HEK293 (cell line): ENCODE measurements at regions not wholly inside any gene's neighbourhood (a gene's known extent, or its start where the extent isn't known, plus 50 kb on each side); places are given as distances from the start of the nearest gene placed in this dataset.

Experiments used
- CTCF ChIP-seq: fragments of 450-650 bp; formaldehyde crosslinking; IDR thresholded peaks from 2 replicates; pipeline ENCODE4 v1.5.1; 2016; ENCODE audit warnings: missing biosample characterization, missing genetic modification characterization
- KLF16 ChIP-seq: fragments of 450-650 bp; formaldehyde crosslinking; IDR thresholded peaks from 2 replicates; pipeline ENCODE4 v1.5.1; 2017; ENCODE audit warnings: missing biosample characterization, missing genetic modification characterization
- MZF1 ChIP-seq: fragments of 450-650 bp; formaldehyde crosslinking; IDR thresholded peaks from 2 replicates; pipeline ENCODE4 v1.5.1; 2017; ENCODE audit warnings: missing biosample characterization, missing genetic modification characterization, borderline replicate concordance
- SALL2 ChIP-seq: fragments of 450-650 bp; formaldehyde crosslinking; IDR thresholded peaks from 2 replicates; pipeline ENCODE4 v1.5.0; 2017; ENCODE audit warnings: missing biosample characterization, mild to moderate bottlenecking, missing genetic modification characterization, borderline replicate concordance
- SETDB1 ChIP-seq: IDR thresholded peaks from one replicate; pipeline ENCODE4 v1.6.1; 2017; ENCODE audit warnings: mild to moderate bottlenecking, low read length, moderate library complexity, mixed read lengths; ENCODE audit not compliant: insufficient read length
- ZIC2 ChIP-seq: fragments of 450-650 bp; formaldehyde crosslinking; IDR thresholded peaks from 2 replicates; pipeline ENCODE4 v1.5.1; 2016; ENCODE audit warnings: missing biosample characterization, missing genetic modification characterization
- ZNF274 ChIP-seq, 2 experiments: fragments of 200-500 bp in 1 of 2; fragments of 450-650 bp in 1 of 2; sonication (Bioruptor generic) in 1 of 2; formaldehyde crosslinking in 1 of 2; IDR thresholded peaks; 2 replicates each; pipeline versions ENCODE4 v1.5.1 to v1.6.1; 2014 to 2016; ENCODE audit warnings: borderline replicate concordance in 1 of 2, inconsistent platforms in 1 of 2, low read length in 1 of 2, missing biosample characterization in 1 of 2, missing genetic modification characterization in 1 of 2
- ZNF280C ChIP-seq: fragments of 450-650 bp; formaldehyde crosslinking; IDR thresholded peaks from 2 replicates; pipeline ENCODE4 v1.5.1; 2016; ENCODE audit warnings: missing biosample characterization, missing genetic modification characterization
- ZNF629 ChIP-seq: fragments of 450-650 bp; formaldehyde crosslinking; IDR thresholded peaks from 2 replicates; pipeline ENCODE4 v1.5.1; 2017; ENCODE audit warnings: missing biosample characterization, missing genetic modification characterization
- ZNF639 ChIP-seq: fragments of 450-650 bp; formaldehyde crosslinking; IDR thresholded peaks from 2 replicates; pipeline ENCODE4 v1.5.1; 2016; ENCODE audit warnings: missing biosample characterization, missing genetic modification characterization
- ZNF701 ChIP-seq: fragments of 450-650 bp; formaldehyde crosslinking; IDR thresholded peaks from 2 replicates; pipeline ENCODE4 v1.5.1; 2016; ENCODE audit warnings: missing biosample characterization, missing genetic modification characterization
- TF ChIP-seq, protein P1 (sequence below): fragments of 450-650 bp; formaldehyde crosslinking; IDR thresholded peaks from 2 replicates; pipeline ENCODE4 v1.5.1; 2016; ENCODE audit warnings: missing biosample characterization, missing genetic modification characterization
- TF ChIP-seq, protein P2 (sequence below): fragments of 450-650 bp; IDR thresholded peaks from 2 replicates; pipeline ENCODE4 v1.5.1; 2018; ENCODE audit warnings: missing biosample characterization, mild to moderate bottlenecking, missing genetic modification characterization
- TF ChIP-seq, protein P3 (sequence below): fragments of 450-650 bp; formaldehyde crosslinking; IDR thresholded peaks from 2 replicates; pipeline ENCODE4 v1.5.1; 2016; ENCODE audit warnings: missing biosample characterization, missing genetic modification characterization, low read depth

- TF ChIP-seq, protein P1, sequence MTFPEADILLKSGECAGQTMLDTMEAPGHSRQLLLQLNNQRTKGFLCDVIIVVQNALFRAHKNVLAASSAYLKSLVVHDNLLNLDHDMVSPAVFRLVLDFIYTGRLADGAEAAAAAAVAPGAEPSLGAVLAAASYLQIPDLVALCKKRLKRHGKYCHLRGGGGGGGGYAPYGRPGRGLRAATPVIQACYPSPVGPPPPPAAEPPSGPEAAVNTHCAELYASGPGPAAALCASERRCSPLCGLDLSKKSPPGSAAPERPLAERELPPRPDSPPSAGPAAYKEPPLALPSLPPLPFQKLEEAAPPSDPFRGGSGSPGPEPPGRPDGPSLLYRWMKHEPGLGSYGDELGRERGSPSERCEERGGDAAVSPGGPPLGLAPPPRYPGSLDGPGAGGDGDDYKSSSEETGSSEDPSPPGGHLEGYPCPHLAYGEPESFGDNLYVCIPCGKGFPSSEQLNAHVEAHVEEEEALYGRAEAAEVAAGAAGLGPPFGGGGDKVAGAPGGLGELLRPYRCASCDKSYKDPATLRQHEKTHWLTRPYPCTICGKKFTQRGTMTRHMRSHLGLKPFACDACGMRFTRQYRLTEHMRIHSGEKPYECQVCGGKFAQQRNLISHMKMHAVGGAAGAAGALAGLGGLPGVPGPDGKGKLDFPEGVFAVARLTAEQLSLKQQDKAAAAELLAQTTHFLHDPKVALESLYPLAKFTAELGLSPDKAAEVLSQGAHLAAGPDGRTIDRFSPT, result no peak
- no peak for TF ChIP-seq CTCF (tag by site-specific recombination)
- TF ChIP-seq, protein P2, sequence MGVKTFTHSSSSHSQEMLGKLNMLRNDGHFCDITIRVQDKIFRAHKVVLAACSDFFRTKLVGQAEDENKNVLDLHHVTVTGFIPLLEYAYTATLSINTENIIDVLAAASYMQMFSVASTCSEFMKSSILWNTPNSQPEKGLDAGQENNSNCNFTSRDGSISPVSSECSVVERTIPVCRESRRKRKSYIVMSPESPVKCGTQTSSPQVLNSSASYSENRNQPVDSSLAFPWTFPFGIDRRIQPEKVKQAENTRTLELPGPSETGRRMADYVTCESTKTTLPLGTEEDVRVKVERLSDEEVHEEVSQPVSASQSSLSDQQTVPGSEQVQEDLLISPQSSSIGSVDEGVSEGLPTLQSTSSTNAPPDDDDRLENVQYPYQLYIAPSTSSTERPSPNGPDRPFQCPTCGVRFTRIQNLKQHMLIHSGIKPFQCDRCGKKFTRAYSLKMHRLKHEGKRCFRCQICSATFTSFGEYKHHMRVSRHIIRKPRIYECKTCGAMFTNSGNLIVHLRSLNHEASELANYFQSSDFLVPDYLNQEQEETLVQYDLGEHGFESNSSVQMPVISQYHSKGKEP (tag by site-specific recombination), result no peak
- TF ChIP-seq MZF1 (tag by site-specific recombination), result no peak
- TF ChIP-seq ZIC2, result no peak
- TF ChIP-seq SETDB1, result no peak
- TF ChIP-seq SALL2 (tag by site-specific recombination), result no peak
- TF ChIP-seq ZNF701 (tag by site-specific recombination), result no peak
- no peak for TF ChIP-seq ZNF274 (IDR thresholded peaks at IDR 0.05; ENCODE audit: low read length)
- no peak for TF ChIP-seq ZNF274 (tag by site-specific recombination; IDR thresholded peaks at IDR 0.05; ENCODE audit: borderline replicate concordance)
- TF ChIP-seq, protein P3, sequence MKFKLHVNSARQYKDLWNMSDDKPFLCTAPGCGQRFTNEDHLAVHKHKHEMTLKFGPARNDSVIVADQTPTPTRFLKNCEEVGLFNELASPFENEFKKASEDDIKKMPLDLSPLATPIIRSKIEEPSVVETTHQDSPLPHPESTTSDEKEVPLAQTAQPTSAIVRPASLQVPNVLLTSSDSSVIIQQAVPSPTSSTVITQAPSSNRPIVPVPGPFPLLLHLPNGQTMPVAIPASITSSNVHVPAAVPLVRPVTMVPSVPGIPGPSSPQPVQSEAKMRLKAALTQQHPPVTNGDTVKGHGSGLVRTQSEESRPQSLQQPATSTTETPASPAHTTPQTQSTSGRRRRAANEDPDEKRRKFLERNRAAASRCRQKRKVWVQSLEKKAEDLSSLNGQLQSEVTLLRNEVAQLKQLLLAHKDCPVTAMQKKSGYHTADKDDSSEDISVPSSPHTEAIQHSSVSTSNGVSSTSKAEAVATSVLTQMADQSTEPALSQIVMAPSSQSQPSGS, result no peak
- TF ChIP-seq KLF16, result no peak
- no peak for TF ChIP-seq ZNF280C
- no peak for TF ChIP-seq ZNF639
- no peak for TF ChIP-seq ZNF629 (tag by site-specific recombination)
Measured at GRCh38 chr5:118220556-118221195, 767.7 kb downstream of the DTWD2 start.
